ENCODE measurements at regions not wholly inside any gene's neighbourhood (a gene's known extent, or its start where the extent isn't known, plus 50 kb on each side); places are given as distances from the start of the nearest gene placed in this dataset.
"Not testable (repeated sequence)": the region's sequence is repeated elsewhere in the genome, so short reads cannot be mapped to it uniquely, and the experiment has no call there.

GRCh38 chr13:109940637-109941036 lies 154.3 kb upstream of the IRS2 start:
- DNase-seq (ENCODE audit: low spot score): no peak

GRCh38 chr13:109939838-109940237 lies 153.5 kb upstream of the IRS2 start:
- no peak for DNase-seq (ENCODE audit: low spot score)

- no peak for DNase-seq (ENCODE audit: low spot score)
These were observed 152.8 kb upstream of the IRS2 start for GRCh38 chr13:109939180-109939579.

GRCh38 chr13:109938255-109938936 lies 152.0 kb upstream of the IRS2 start:
- no peak for DNase-seq (ENCODE audit: low spot score)

- not testable (repeated sequence) for DNase-seq (ENCODE audit: low spot score)
These were observed 148.1 kb upstream of the IRS2 start for GRCh38 chr13:109934520-109934919.

GRCh38 chr13:109933476-109933875 lies 147.1 kb upstream of the IRS2 start:
- no peak for DNase-seq (ENCODE audit: low spot score)

GRCh38 chr13:109924376-109924775 lies 138.0 kb upstream of the IRS2 start:
- DNase-seq (ENCODE audit: low spot score): no peak

- no peak for DNase-seq (ENCODE audit: low spot score)
These were observed 136.1 kb upstream of the IRS2 start for GRCh38 chr13:109922518-109922917.

GRCh38 chr13:109919715-109920375 lies 133.5 kb upstream of the IRS2 start:
- no peak for DNase-seq (ENCODE audit: low spot score)

GRCh38 chr13:109918179-109918711 lies 131.9 kb upstream of the IRS2 start:
- no peak for DNase-seq (ENCODE audit: low spot score)

- no peak for DNase-seq (ENCODE audit: low spot score)
These were observed 131.0 kb upstream of the IRS2 start for GRCh38 chr13:109917422-109917821.

GRCh38 chr13:109913936-109914510 lies 127.6 kb upstream of the IRS2 start:
- no peak for DNase-seq (ENCODE audit: low spot score)

- no peak for DNase-seq (ENCODE audit: low spot score)
These were observed 126.8 kb upstream of the IRS2 start for GRCh38 chr13:109913186-109913585.

GRCh38 chr13:109910194-109910593 lies 123.8 kb upstream of the IRS2 start:
- no peak for DNase-seq (ENCODE audit: low spot score)

GRCh38 chr13:109906976-109907375 lies 120.6 kb upstream of the IRS2 start:
- no peak for DNase-seq (ENCODE audit: low spot score)

- DNase-seq (ENCODE audit: low spot score): no peak
These were observed 117.8 kb upstream of the IRS2 start for GRCh38 chr13:109904218-109904617.

GRCh38 chr13:109900741-109901140 lies 114.4 kb upstream of the IRS2 start:
- DNase-seq (ENCODE audit: low spot score): no peak

- DNase-seq (ENCODE audit: low spot score): no peak
These were observed 113.9 kb upstream of the IRS2 start for GRCh38 chr13:109900320-109900719.

GRCh38 chr13:109899748-109900147 lies 113.4 kb upstream of the IRS2 start:
- DNase-seq (ENCODE audit: low spot score): no peak

- no peak for DNase-seq (ENCODE audit: low spot score)
These were observed 112.9 kb upstream of the IRS2 start for GRCh38 chr13:109899316-109899715.

- no peak for DNase-seq (ENCODE audit: low spot score)
These were observed 111.7 kb upstream of the IRS2 start for GRCh38 chr13:109897988-109898624.

GRCh38 chr13:109892101-109892500 lies 105.7 kb upstream of the IRS2 start:
- no peak for DNase-seq (ENCODE audit: low spot score)

- no peak for DNase-seq (ENCODE audit: low spot score)
These were observed 98.9 kb upstream of the IRS2 start for GRCh38 chr13:109885235-109885634.

All from ureter (tissue), 1 donor.